ENCODE measurements at regions not wholly inside any gene's neighbourhood (a gene's known extent, or its start where the extent isn't known, plus 50 kb on each side); places are given as distances from the start of the nearest gene placed in this dataset.

GRCh38 chr13:40151673-40152072 is 496.2 kb downstream of the COG6 start:
- no peaks in the 10 kb centered on the region for H3K27me3 ChIP-seq (replicated peaks in 1 of 7)
- DNase-seq = no peak
- no peak overlapping the region for H3K4me3 ChIP-seq
- no peaks in the 10 kb centered on the region for H3K36me3 ChIP-seq
- H3K9me3 ChIP-seq = no peaks in the 10 kb centered on the region
- peaks cover 0 to 26% (median 3%) of the 10 kb centered on the region in 6 donors for H3K4me1 ChIP-seq
- no peak for TF ChIP-seq POLR2AphosphoS5 (IDR thresholded peaks at IDR 0.05)
- TF ChIP-seq CTCF (IDR thresholded peaks at IDR 0.05 in 8 of 11, conservative IDR thresholded peaks at IDR 0.05 in 3 of 11) = no peak
- TF ChIP-seq POLR2A (IDR thresholded peaks at IDR 0.05) = no peak
- H3K27ac ChIP-seq = no peak overlapping the region
- WGBS, 5 donors = 93 to 100% (median 96%) methylated on average over 2 of the region's 2 CpGs
- intact Hi-C loops (cut with DNase I; ENCODE audit: low total_unique reads) = no loop called here

- TF ChIP-seq POLR2A (IDR thresholded peaks at IDR 0.05) (no peak), CTCF (IDR thresholded peaks at IDR 0.05 in 8 of 11, conservative IDR thresholded peaks at IDR 0.05 in 3 of 11) (no peak), POLR2AphosphoS5 (IDR thresholded peaks at IDR 0.05) (no peak)
- WGBS, 5 donors = 72 to 83% (median 81%) methylated on average over 3 of the region's 3 CpGs
- no peaks in the 10 kb centered on the region for H3K27me3 ChIP-seq (replicated peaks in 1 of 7)
- H3K4me3 ChIP-seq = no peak overlapping the region
- H3K9me3 ChIP-seq = no peaks in the 10 kb centered on the region
- no peaks in the 10 kb centered on the region for H3K36me3 ChIP-seq
- intact Hi-C loops (cut with DNase I; ENCODE audit: low total_unique reads) = no loop called here
- no peak overlapping the region for H3K27ac ChIP-seq
- DNase-seq = no peak
- H3K4me1 ChIP-seq = peaks cover 0 to 23% (median 2%) of the 10 kb centered on the region in 6 donors
Observed at GRCh38 chr13:40152145-40152544, 496.7 kb downstream of the COG6 start.

- no peak for DNase-seq
- TF ChIP-seq POLR2AphosphoS5 (IDR thresholded peaks at IDR 0.05) (no peak), POLR2A (IDR thresholded peaks at IDR 0.05) (no peak), CTCF (IDR thresholded peaks at IDR 0.05 in 8 of 11, conservative IDR thresholded peaks at IDR 0.05 in 3 of 11) (no peak)
- Histone ChIP-seq H3K4me1 (peaks cover 0 to 23% (median 2%) of the 10 kb centered on the region in 6 donors), H3K36me3 (no peaks in the 10 kb centered on the region), H3K27me3 (replicated peaks in 1 of 7) (no peaks in the 10 kb centered on the region), H3K9me3 (no peaks in the 10 kb centered on the region), H3K27ac (no peak overlapping the region), H3K4me3 (no peak overlapping the region)
- intact Hi-C loops (cut with DNase I; ENCODE audit: low total_unique reads) = no loop called here
- 56 to 84% (median 72%) methylated on average over 4 of the region's 4 CpGs for WGBS, 5 donors
Observed at GRCh38 chr13:40152922-40153321, 497.5 kb downstream of the COG6 start.

- TF ChIP-seq POLR2A (IDR thresholded peaks at IDR 0.05) (no peak), POLR2AphosphoS5 (IDR thresholded peaks at IDR 0.05) (no peak), CTCF (IDR thresholded peaks at IDR 0.05 in 8 of 11, conservative IDR thresholded peaks at IDR 0.05 in 3 of 11) (no peak)
- H3K9me3 ChIP-seq = no peaks in the 10 kb centered on the region
- no peaks in the 10 kb centered on the region for H3K36me3 ChIP-seq
- H3K4me1 ChIP-seq = peaks cover 0 to 19% (median 2%) of the 10 kb centered on the region in 6 donors
- 58 to 72% (median 63%) methylated on average over 2 of the region's 2 CpGs for WGBS, 5 donors
- DNase-seq = no peak
- intact Hi-C loops (cut with DNase I; ENCODE audit: low total_unique reads) = no loop called here
- peak overlapping the region in 1 of 8 donors; percentile 14 for H3K27ac ChIP-seq
- no peak overlapping the region for H3K4me3 ChIP-seq
- no peaks in the 10 kb centered on the region for H3K27me3 ChIP-seq (replicated peaks in 1 of 7)
Observed at GRCh38 chr13:40153516-40153915, 498.1 kb downstream of the COG6 start.
